GM12891 (cell line): ENCODE measurements at regions not wholly inside any gene's neighbourhood (a gene's known extent, or its start where the extent isn't known, plus 50 kb on each side); places are given as distances from the start of the nearest gene placed in this dataset.

Experiments used
- POLR2A ChIP-seq: IDR thresholded peaks from 2 replicates; pipeline ENCODE4 v1.6.1; 2011; ENCODE audit warnings: low read depth, low read length, control low read depth
- POLR2AphosphoS5 ChIP-seq: IDR thresholded peaks from 2 replicates; pipeline ENCODE4 v1.6.1; 2011; ENCODE audit warnings: low read depth, low read length, control low read depth
- POU2F2 ChIP-seq: IDR thresholded peaks from 2 replicates; pipeline ENCODE4 v1.6.1; 2011; ENCODE audit warnings: low read depth, mild to moderate bottlenecking, control low read depth, low read length, moderate library complexity
- SPI1 ChIP-seq: IDR thresholded peaks from 2 replicates; pipeline ENCODE4 v1.6.1; 2011; ENCODE audit warnings: low read depth, low read length, control low read depth
- TAF1 ChIP-seq: IDR thresholded peaks from 2 replicates; pipeline ENCODE4 v1.6.1; 2011; ENCODE audit warnings: low read depth, low read length, control low read depth

DNA sequence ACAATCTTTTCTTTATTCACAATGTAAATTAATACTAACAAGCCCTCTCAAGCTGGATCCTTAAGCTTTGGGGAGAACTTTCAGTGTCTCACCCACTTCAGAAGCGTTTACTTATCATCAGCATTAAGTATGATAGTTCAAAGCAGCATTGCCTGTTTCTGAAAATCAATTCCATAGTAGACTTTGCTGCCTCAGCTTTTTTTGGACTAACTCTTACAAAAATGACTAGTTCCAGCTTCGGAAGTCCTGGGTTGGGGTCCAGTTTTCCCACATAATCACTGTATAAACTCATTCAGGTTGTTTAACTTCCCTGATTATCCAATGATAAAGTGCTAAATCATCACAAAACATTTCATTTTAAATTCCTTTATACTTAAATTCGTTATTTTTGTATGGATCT, 114.4 kb downstream of the NR2F2 start:
- TF ChIP-seq POLR2A, result no peak
- no peak for TF ChIP-seq POLR2AphosphoS5
- TF ChIP-seq TAF1, result no peak
- no peak for TF ChIP-seq POU2F2
- TF ChIP-seq SPI1, result no peak
